ENCODE measurements at regions not wholly inside any gene's neighbourhood (a gene's known extent, or its start where the extent isn't known, plus 50 kb on each side); places are given as distances from the start of the nearest gene placed in this dataset.

- Histone ChIP-seq H2BK15ac (ENCODE audit: low read depth, low read length) (no peak overlapping the region), H3K79me2 (ENCODE audit: insufficient read depth, low read length) (no peaks in the 10 kb centered on the region), H3K14ac (ENCODE audit: insufficient read depth, low read length) (no peak overlapping the region), H2AFZ (ENCODE audit: low read length) (no peak overlapping the region), H3K56ac (ENCODE audit: insufficient read length, low read depth, low read length) (no peak overlapping the region), H3K9me3 (ENCODE audit: control insufficient read depth, low read depth, low read length) (no peaks in the 10 kb centered on the region), H3K79me1 (ENCODE audit: insufficient read depth, low read depth, low read length, poor library complexity, severe bottlenecking) (no peaks in the 10 kb centered on the region), H2BK5ac (ENCODE audit: insufficient read length, low read length) (no peak overlapping the region), H3K23ac (ENCODE audit: insufficient read length, low read depth, low read length) (no peak overlapping the region), H4K20me1 (ENCODE audit: control insufficient read depth, insufficient read depth, insufficient read length) (no peaks in the 10 kb centered on the region), H3K27ac (ENCODE audit: insufficient read length, low read depth, low read length) (no peak overlapping the region), H2BK12ac (ENCODE audit: insufficient read length, low read depth, low read length) (no peak overlapping the region), H3K4me1 (ENCODE audit: insufficient read depth, low read length) (no peaks in the 10 kb centered on the region), H4K91ac (ENCODE audit: insufficient read length, low read depth, low read length) (no peak overlapping the region), H2AK5ac (ENCODE audit: insufficient read length, low read length) (no peak overlapping the region), H3K9ac (ENCODE audit: extremely low read depth, insufficient read length, low read length) (no peak overlapping the region), H2BK120ac (ENCODE audit: low read depth, low read length, poor library complexity, severe bottlenecking) (no peak overlapping the region), H3T11ph (ENCODE audit: low read length) (no peak overlapping the region), H3K23me2 (ENCODE audit: insufficient read length, low read depth, low read length, poor library complexity, severe bottlenecking) (no peaks in the 10 kb centered on the region), H2BK20ac (ENCODE audit: low read depth, low read length, poor library complexity, severe bottlenecking) (no peak overlapping the region), H4K8ac (replicated peaks; ENCODE audit: insufficient read length, low read depth, low read length) (no peak overlapping the region), H3K4ac (ENCODE audit: low read depth, low read length) (no peak overlapping the region), H3K4me2 (ENCODE audit: insufficient read depth, insufficient read length, low read length) (no peak overlapping the region), H3K18ac (ENCODE audit: insufficient read length, low read depth, low read length) (no peak overlapping the region), H4K5ac (ENCODE audit: insufficient read length, low read depth, low read length) (no peak overlapping the region), H3K27me3 (ENCODE audit: insufficient read depth, low read length) (no peaks in the 10 kb centered on the region)
- no peak for DNase-seq
- peaks cover 0 to 2% (median 0%) of the 10 kb centered on the region in 3 experiments; a peak in 1 of 7 replicates for H3K36me3 Mint-ChIP-seq (ENCODE audit: insufficient read depth in 1 of 3, low read depth in 3 of 3)
- no CpG with 5 or more reads among the region's 9 CpGs for whole genome bisulfite sequencing (ENCODE audit: extremely low coverage, insufficient read length, low lambda C conversion rate)
- H3K4me3 Mint-ChIP-seq, result no peak overlapping the region
- no peak for TF ChIP-seq CTCF (conservative IDR thresholded peaks at IDR 0.05)
- H3K27me3 Mint-ChIP-seq (ENCODE audit: low read depth), result no peaks in the 10 kb centered on the region
- no peaks in the 10 kb centered on the region for H3K9me3 Mint-ChIP-seq
- H3K4me1 Mint-ChIP-seq, result peaks cover 8 to 10% of the 10 kb centered on the region in 2 experiments
- H3K27ac Mint-ChIP-seq, result no peak overlapping the region
Observed at GRCh38 chr16:24668481-24669061, 60.9 kb upstream of the TNRC6A start.

All from H9 (cell line).